Stimulated activated memory B cell treated with anti-CD40 and anti-IgM and Interleukin-4, amounts not matched to agents 10 μg/mL and 1 μg/mL and 100 μg/mL, for 72 hours (primary cell): ENCODE measurements at regions not wholly inside any gene's neighbourhood (a gene's known extent, or its start where the extent isn't known, plus 50 kb on each side); places are given as distances from the start of the nearest gene placed in this dataset.

Experiments
- ATAC-seq: fragments of 150-1000 bp; cut with Tn5 transposase; 2 replicates; pipeline ENCODE4 v1.10.0; 2021
- H3K27ac Mint-ChIP-seq: one replicate; pipeline ENCODE4 v1.8.0; 2022; ENCODE audit warnings: mild to moderate bottlenecking, mixed read lengths
- H3K27me3 Mint-ChIP-seq: one replicate; pipeline ENCODE4 v1.8.0; 2022; ENCODE audit warnings: mixed read lengths
- H3K36me3 Mint-ChIP-seq: one replicate; pipeline ENCODE4 v1.8.0; 2022; ENCODE audit warnings: mixed read lengths
- H3K4me1 Mint-ChIP-seq: one replicate; pipeline ENCODE4 v1.8.0; 2022; ENCODE audit warnings: mixed read lengths
- H3K4me3 Mint-ChIP-seq: one replicate; pipeline ENCODE4 v1.8.0; 2022; ENCODE audit warnings: mild to moderate bottlenecking, moderate library complexity, mixed read lengths
- H3K9me3 Mint-ChIP-seq: one replicate; pipeline ENCODE4 v1.8.0; 2022; ENCODE audit warnings: mixed read lengths

DNA sequence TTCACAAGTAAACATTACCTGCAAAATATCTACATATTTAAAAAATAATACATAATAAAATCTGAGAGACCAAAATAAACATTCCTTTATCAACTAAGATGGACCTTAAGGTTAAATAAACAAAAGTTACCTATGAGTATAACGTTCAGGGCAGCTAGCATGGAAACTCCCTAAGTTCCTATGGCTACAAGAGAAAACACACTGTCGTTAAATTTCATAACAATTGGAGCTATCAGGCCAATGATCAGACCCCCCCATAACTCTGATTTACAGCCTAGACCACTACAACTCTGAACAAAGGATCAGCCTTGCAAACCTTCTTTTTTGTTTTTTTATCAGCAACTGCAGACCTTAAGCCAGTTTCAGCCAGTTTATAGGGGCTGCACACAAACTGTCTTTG is 1418.4 kb downstream of the PCDH18 start:
- Mint-ChIP-seq H3K4me3 (no peak overlapping the region), H3K4me1 (no peaks in the 10 kb centered on the region), H3K9me3 (no peaks in the 10 kb centered on the region), H3K36me3 (no peaks in the 10 kb centered on the region), H3K27ac (no peak overlapping the region), H3K27me3 (no peaks in the 10 kb centered on the region)
- ATAC-seq = no peak

DNA sequence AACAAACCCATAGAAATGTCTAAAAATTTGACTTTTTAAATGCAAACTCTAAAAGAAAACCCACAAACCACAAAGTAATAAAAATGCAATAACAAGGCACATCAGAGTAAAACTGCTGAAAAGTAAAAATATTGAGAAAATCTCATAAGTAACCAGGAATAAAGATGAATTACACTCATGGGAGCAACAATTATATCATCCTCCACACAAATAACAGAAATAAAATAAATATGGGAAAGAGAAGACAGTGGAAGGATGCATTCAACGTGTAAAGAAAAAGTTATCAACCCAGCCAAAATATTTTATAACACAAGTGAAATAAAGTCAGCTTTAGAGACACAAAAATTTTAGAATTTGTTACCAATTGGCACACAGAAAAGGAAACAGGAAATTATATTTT is 1420.2 kb downstream of the PCDH18 start:
- Mint-ChIP-seq H3K27ac (no peak overlapping the region), H3K4me3 (no peak overlapping the region), H3K27me3 (no peaks in the 10 kb centered on the region), H3K36me3 (no peaks in the 10 kb centered on the region), H3K9me3 (no peaks in the 10 kb centered on the region), H3K4me1 (no peaks in the 10 kb centered on the region)
- no peak for ATAC-seq

DNA sequence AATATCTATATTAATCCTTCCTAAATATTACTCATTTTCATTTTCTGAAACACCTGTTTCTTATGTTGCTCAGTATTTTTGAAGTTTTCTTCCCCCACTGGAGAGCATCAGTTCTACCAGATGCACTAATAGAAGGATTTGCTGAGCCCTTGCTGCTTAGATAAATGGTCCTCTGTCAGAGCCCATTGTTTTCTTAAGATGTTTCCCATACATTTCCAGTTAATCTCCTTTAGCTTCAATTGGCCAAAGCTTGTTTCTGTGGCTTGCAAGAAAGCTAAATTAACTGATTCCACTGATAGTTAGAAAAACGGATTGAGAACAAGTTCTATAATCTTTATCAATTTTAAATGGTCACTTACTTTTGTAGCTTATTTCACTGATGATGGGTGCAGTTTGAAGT is 1425.5 kb downstream of the PCDH18 start:
- no peak for ATAC-seq
- H3K27me3 Mint-ChIP-seq = no peaks in the 10 kb centered on the region
- no peak overlapping the region for H3K27ac Mint-ChIP-seq
- no peaks in the 10 kb centered on the region for H3K4me1 Mint-ChIP-seq
- H3K9me3 Mint-ChIP-seq = no peaks in the 10 kb centered on the region
- no peaks in the 10 kb centered on the region for H3K36me3 Mint-ChIP-seq
- no peak overlapping the region for H3K4me3 Mint-ChIP-seq

DNA sequence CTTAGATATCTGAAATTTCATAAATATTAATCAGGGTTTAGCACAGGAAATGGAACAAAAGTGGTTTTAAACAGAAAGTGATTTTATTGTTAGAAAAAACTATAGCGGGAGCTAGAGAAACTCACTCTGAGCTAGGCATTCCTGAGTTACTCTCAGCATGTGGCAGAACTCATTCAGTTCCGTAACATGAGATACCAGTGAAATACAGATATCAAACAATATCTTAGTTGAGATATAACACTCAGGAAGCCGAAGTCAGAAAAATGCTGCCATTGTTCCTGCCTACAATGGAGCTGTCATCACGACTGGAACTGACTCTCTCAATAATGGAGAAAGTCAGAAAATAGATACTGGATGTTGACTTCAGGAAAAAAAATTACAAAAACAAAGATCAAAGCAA is 1428.7 kb downstream of the PCDH18 start:
- H3K4me1 Mint-ChIP-seq = no peaks in the 10 kb centered on the region
- H3K4me3 Mint-ChIP-seq = no peak overlapping the region
- no peaks in the 10 kb centered on the region for H3K9me3 Mint-ChIP-seq
- H3K27me3 Mint-ChIP-seq = no peaks in the 10 kb centered on the region
- no peak for ATAC-seq
- H3K27ac Mint-ChIP-seq = no peak overlapping the region
- no peaks in the 10 kb centered on the region for H3K36me3 Mint-ChIP-seq

DNA sequence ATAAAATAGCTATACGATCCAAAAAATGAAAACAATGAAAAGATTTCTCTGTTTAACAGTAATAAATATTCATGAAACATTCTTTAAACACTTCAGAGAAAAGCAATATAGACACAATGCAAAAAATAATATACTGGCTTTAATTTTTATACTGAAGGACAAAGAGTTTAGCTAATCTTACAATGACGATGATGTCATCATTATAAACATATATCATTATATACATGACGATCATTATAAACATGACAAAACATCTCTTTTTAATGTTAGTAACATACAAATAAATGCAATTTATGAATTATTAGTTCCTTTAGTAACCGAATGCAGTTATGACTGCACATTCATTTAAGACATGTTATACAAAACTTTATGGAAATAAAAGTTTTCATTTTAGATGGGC is 1434.6 kb downstream of the PCDH18 start:
- no peak for ATAC-seq
- Mint-ChIP-seq H3K4me3 (no peak overlapping the region), H3K27ac (no peak overlapping the region), H3K9me3 (no peaks in the 10 kb centered on the region), H3K4me1 (no peaks in the 10 kb centered on the region), H3K36me3 (no peaks in the 10 kb centered on the region), H3K27me3 (no peaks in the 10 kb centered on the region)

DNA sequence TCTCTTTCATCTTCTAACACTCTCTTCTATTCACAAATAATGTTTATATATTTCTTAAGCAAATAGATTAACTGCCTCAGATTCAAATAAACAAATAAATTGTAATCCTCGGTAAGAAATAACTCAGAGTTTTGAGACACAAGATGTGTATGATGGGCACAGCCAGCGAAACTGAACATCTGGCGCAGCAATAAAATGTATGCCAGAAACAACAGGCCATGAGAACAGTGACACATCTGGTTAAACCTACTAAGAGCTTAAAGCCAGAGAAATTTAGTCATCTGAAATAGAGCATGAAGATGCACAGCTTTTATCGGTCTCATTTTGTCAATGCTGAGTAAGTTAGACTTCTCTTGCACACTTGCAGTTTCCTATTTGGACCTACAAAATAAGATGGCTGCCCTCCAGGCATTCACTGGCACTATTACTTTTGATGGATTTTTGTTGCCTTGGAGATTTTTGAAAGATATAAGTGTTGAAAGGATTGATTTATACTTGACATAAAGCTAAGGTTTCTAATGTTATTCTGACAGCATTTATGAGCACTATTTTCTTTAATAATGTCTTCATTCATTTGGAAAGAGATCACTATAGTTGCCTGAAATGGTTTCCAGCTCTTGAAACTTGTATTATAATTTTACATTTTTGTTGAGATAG is 1444.0 kb downstream of the PCDH18 start:
- Mint-ChIP-seq H3K27ac (no peak overlapping the region), H3K36me3 (no peaks in the 10 kb centered on the region), H3K27me3 (no peaks in the 10 kb centered on the region), H3K4me1 (no peaks in the 10 kb centered on the region), H3K9me3 (no peaks in the 10 kb centered on the region), H3K4me3 (no peak overlapping the region)
- no peak for ATAC-seq

DNA sequence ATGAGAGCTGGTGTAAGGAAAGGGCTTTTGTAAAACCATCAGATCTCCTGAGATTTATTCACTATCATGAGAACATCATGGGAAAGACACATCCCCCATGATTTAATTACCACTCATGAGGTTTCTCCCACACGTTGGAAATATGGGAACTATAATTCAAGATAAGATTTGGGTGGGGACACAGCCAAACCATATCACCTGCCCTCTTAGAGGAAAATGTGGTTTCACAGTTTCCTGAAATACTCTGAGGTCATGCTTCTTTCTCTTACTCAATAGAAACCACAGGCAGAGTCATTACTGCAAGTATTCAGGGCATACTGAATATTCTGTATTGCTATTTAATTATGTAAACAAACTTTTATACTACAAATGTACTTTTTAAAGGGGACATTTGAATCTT is 1453.3 kb downstream of the PCDH18 start:
- no peak overlapping the region for H3K4me3 Mint-ChIP-seq
- H3K27me3 Mint-ChIP-seq = no peaks in the 10 kb centered on the region
- H3K36me3 Mint-ChIP-seq = no peaks in the 10 kb centered on the region
- no peaks in the 10 kb centered on the region for H3K4me1 Mint-ChIP-seq
- ATAC-seq = no peak
- H3K9me3 Mint-ChIP-seq = peaks cover 5% of the 10 kb centered on the region
- no peak overlapping the region for H3K27ac Mint-ChIP-seq

DNA sequence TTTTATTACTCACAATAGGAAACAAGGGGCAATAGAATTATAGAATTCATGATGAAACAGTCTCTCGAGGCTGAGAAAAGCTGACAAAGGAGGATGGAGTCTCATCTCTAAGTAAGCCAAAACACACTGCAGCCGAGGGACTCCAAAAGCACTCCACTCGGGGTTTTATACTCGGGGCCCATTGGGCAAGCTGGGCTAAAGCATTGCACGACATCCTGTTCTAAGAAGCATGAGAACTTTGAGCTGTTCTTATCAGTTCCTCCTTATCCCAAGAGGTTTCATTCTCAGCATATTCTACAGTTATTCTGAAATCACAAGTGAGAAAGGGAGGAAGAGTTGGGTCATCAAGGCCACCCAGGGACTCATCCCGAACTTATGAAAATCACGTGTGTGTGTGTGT is 1475.5 kb downstream of the PCDH18 start:
- no peak overlapping the region for H3K27ac Mint-ChIP-seq
- no peak for ATAC-seq
- H3K4me3 Mint-ChIP-seq = no peak overlapping the region
- H3K4me1 Mint-ChIP-seq = no peaks in the 10 kb centered on the region
- H3K9me3 Mint-ChIP-seq = peaks cover 2% of the 10 kb centered on the region
- H3K27me3 Mint-ChIP-seq = no peaks in the 10 kb centered on the region
- no peaks in the 10 kb centered on the region for H3K36me3 Mint-ChIP-seq

DNA sequence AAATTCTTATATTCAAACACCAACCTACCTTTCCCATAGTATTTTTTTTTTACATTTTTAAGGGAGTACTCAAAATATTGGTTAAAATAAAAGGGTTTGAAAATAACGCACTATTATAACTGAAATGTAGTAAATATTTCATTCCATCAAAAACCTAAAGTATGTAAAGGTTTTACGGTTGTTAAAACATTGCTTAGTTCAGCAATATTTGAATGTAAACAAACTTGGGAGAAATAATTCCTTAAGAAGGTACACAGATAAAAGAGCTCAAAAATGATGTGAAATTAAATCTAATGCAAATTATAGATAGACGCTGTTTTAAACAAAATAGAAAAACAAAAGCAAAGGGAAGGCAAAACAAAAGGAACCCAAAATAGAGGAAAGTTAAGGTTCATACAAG is 1476.9 kb downstream of the PCDH18 start:
- no peaks in the 10 kb centered on the region for H3K4me1 Mint-ChIP-seq
- peaks cover 2% of the 10 kb centered on the region for H3K9me3 Mint-ChIP-seq
- no peak overlapping the region for H3K4me3 Mint-ChIP-seq
- no peaks in the 10 kb centered on the region for H3K27me3 Mint-ChIP-seq
- ATAC-seq = no peak
- H3K36me3 Mint-ChIP-seq = no peaks in the 10 kb centered on the region
- H3K27ac Mint-ChIP-seq = no peak overlapping the region

DNA sequence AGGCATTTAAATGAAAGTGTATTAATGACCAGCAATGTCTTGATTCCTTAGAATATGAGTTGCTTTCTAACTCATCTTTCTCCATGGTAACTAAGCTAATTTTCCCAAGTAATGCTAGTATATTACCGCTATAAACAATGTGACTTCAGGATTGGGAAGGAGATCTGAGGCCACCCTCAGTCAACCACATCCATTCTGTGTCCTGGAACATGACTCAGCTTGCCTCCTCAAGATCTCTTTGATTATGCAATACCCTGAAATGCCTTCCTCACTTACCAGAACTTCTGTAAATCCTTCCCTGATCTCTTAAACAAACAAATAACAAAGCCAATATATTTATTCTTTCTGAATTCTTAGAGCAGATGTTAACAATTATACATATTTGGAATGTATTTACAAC is 1495.5 kb downstream of the PCDH18 start:
- Mint-ChIP-seq H3K36me3 (no peaks in the 10 kb centered on the region), H3K4me3 (no peak overlapping the region), H3K27ac (no peak overlapping the region), H3K27me3 (no peaks in the 10 kb centered on the region), H3K9me3 (peaks cover 3% of the 10 kb centered on the region), H3K4me1 (no peaks in the 10 kb centered on the region)
- no peak for ATAC-seq

DNA sequence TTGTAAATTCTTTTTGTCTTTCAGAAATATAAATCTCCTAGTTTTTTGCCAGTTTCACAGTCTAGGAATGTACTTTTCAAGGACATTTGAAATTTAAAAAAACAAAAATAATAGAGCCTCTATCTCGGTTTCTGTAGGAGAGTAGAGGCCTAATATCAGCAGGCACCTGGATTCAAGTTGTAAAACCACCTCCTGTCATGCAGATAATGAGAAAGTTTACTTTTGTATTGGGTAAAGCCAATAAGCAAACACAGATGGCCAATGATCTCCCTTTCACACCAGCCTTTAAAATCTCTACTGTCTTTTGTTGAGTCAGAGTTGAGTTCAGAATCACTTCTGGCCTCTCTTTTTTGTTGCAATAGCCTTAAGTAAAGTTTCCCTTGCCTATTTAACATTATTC is 1499.9 kb downstream of the PCDH18 start:
- Mint-ChIP-seq H3K27me3 (no peaks in the 10 kb centered on the region), H3K9me3 (peaks cover 7% of the 10 kb centered on the region), H3K4me3 (no peak overlapping the region), H3K27ac (no peak overlapping the region), H3K4me1 (no peaks in the 10 kb centered on the region), H3K36me3 (no peaks in the 10 kb centered on the region)
- no peak for ATAC-seq

DNA sequence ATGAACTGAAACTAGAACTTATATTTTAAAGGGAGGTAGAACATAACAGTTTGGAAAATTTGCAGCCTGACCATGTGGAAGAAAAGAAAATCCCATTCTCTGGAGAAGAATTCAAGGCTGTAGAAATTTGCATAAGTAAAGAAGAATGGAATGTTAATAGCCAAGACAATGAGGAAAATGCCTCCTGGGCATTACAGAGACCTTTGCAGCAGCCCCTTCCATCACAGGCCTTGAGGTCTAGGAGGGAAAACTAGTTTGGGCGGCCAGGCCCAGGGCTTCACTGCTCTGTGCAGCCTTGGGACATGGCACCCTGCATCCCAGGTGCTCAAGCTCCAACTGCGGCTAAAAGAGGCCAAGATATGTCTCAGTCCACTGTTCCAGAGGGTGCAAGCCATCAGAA is 1506.8 kb downstream of the PCDH18 start:
- Mint-ChIP-seq H3K27ac (no peak overlapping the region), H3K36me3 (no peaks in the 10 kb centered on the region), H3K27me3 (no peaks in the 10 kb centered on the region), H3K4me3 (no peak overlapping the region), H3K9me3 (peaks cover 11% of the 10 kb centered on the region), H3K4me1 (no peaks in the 10 kb centered on the region)
- ATAC-seq = no peak

DNA sequence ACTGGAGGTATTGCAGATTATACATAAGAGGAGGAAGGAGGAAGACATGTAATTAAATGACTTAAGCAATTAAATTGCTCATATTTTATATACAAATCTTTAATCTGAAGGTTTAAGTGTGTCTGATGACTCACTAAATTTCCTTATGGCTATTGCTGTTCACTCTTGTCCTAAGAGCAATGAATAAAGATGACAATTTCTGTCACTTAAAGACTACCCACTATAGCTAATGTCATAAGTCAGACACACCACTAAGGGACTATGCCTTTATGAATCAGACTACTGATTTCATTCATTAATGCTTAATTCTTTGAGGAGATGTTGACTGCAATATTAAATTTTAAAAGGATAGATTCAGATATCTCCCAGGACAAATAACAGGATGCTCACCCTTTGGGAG is 1514.7 kb downstream of the PCDH18 start:
- H3K27ac Mint-ChIP-seq = no peak overlapping the region
- no peaks in the 10 kb centered on the region for H3K9me3 Mint-ChIP-seq
- no peaks in the 10 kb centered on the region for H3K36me3 Mint-ChIP-seq
- H3K4me1 Mint-ChIP-seq = no peaks in the 10 kb centered on the region
- no peak for ATAC-seq
- no peaks in the 10 kb centered on the region for H3K27me3 Mint-ChIP-seq
- no peak overlapping the region for H3K4me3 Mint-ChIP-seq

DNA sequence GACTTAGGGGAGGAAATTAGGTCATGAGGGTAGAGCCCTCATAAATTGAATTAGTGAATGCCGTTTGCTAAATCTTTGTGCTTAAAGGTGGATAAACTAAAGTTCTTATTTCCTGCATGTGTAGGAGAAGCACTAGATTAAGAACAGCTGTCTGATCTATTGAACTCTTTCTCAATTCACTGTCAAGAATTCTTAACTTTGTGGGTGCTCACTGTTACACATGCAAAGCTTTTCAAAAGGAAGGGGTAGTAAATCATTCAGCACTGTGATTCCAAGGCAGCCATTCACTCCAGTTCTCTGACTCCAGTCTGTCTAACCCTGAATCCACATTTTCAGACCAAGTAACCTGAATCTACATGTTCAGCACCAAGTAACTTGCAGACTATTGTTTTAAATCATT is 1520.1 kb downstream of the PCDH18 start:
- Mint-ChIP-seq H3K4me3 (no peak overlapping the region), H3K36me3 (no peaks in the 10 kb centered on the region), H3K27me3 (no peaks in the 10 kb centered on the region), H3K4me1 (no peaks in the 10 kb centered on the region), H3K9me3 (no peaks in the 10 kb centered on the region), H3K27ac (no peak overlapping the region)
- no peak for ATAC-seq

DNA sequence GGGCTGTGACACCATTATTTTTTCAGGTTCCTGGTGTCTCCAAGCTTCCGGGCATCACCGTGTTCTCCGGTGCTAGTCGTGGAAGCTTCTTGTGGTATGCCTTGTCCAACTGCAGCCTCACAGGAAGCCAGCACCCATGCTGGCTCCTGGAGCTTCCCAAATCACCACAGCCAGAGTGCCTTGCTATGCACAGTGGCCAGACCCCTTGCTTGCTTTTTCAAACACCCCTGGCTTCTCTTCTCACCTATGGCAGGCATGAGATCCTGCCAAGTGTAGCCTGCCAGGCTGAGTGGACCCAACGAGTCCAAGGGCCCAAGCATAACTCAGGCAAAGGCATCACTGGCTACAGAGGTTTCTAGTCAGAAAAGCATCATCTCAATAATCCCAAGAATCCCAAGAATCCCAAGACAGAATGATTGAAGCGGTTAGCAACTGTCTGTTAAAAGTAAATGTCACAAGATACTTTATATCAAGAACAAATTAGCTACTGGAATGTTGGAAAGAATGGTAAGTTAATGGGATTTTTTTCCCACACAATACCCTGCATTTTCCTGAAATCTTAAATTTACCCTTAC is 1522.9 kb downstream of the PCDH18 start:
- H3K4me1 Mint-ChIP-seq = no peaks in the 10 kb centered on the region
- H3K9me3 Mint-ChIP-seq = peaks cover 1% of the 10 kb centered on the region
- no peaks in the 10 kb centered on the region for H3K36me3 Mint-ChIP-seq
- no peak overlapping the region for H3K4me3 Mint-ChIP-seq
- no peaks in the 10 kb centered on the region for H3K27me3 Mint-ChIP-seq
- H3K27ac Mint-ChIP-seq = no peak overlapping the region
- no peak for ATAC-seq

DNA sequence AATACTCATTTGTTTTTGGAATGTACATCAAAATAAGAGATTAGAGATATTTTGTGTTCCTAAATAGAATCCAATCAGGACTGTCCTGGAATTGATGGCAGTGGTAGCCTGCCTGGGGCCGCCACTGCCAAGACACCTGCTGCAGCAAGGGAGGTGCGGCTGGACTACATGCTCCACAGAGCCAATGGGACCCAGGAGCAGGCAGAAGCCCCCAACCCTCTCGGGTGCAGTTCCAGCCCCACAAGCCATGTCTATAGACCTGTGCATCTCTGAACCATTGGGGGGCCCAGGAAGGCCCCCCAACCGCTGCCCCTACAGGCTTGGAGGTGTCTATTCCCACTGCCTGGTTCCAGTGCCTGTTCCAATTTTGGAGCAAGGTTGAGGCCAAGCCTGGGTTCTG is 1524.3 kb downstream of the PCDH18 start:
- Mint-ChIP-seq H3K27me3 (no peaks in the 10 kb centered on the region), H3K9me3 (peaks cover 2% of the 10 kb centered on the region), H3K27ac (no peak overlapping the region), H3K4me1 (no peaks in the 10 kb centered on the region), H3K4me3 (no peak overlapping the region), H3K36me3 (no peaks in the 10 kb centered on the region)
- no peak for ATAC-seq

DNA sequence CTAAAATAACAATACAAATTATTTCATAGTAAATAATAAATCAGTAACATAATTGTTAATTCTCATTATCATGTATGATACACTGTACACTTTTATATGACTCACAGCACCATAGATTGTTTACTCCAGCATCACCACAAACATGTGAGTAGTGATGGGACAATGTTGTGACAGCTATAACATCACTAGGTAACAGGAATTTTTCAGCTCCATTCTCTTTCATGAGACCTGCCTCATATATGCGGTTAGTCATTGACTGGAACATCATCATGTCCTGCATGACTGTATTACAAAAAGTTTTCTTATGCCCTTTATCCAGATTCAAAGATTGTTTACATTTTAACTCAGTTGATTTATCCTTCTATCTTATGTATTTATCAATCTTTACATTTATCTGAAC is 1530.0 kb downstream of the PCDH18 start:
- H3K4me3 Mint-ChIP-seq = no peak overlapping the region
- no peaks in the 10 kb centered on the region for H3K36me3 Mint-ChIP-seq
- no peaks in the 10 kb centered on the region for H3K4me1 Mint-ChIP-seq
- H3K27me3 Mint-ChIP-seq = no peaks in the 10 kb centered on the region
- ATAC-seq = no peak
- H3K27ac Mint-ChIP-seq = no peak overlapping the region
- peaks cover 5% of the 10 kb centered on the region for H3K9me3 Mint-ChIP-seq
